DND-41 (cell line): ENCODE measurements at regions not wholly inside any gene's neighbourhood (a gene's known extent, or its start where the extent isn't known, plus 50 kb on each side); places are given as distances from the start of the nearest gene placed in this dataset.

Source experiments
- ATAC-seq: fragments of 200-7000 bp; cut with Tn5 transposase; 3 replicates; pipeline ENCODE4 v1.9.1; 2021; ENCODE audit warnings: low read depth; ENCODE audit not compliant: insufficient read depth
- DNase-seq: peaks from one replicate; pipeline ENCODE4 v3.0.0-alpha.2; 2020
- H2AFZ ChIP-seq: 2 replicates; pipeline ENCODE4 v1.6.0; 2012; ENCODE audit warnings: low read depth, low read length
- H3K27ac ChIP-seq: 2 replicates; pipeline ENCODE4 v1.5.1; 2012; ENCODE audit warnings: low read length, inconsistent platforms
- H3K27me3 ChIP-seq: fragments of 200-600 bp; sonication (generic); 2 replicates; pipeline ENCODE4 v1.6.0; 2012; ENCODE audit warnings: low read length, mild to moderate bottlenecking, inconsistent platforms; ENCODE audit not compliant: insufficient read depth, poor library complexity
- H3K36me3 ChIP-seq: 2 replicates; pipeline ENCODE4 v1.5.1; 2012; ENCODE audit warnings: low read length, inconsistent platforms; ENCODE audit not compliant: insufficient read depth
- H3K4me1 ChIP-seq: 2 replicates; pipeline ENCODE4 v1.5.1; 2012; ENCODE audit warnings: mild to moderate bottlenecking, low read length; ENCODE audit not compliant: insufficient read depth
- H3K4me2 ChIP-seq: 2 replicates; pipeline ENCODE4 v1.6.0; 2012; ENCODE audit warnings: mild to moderate bottlenecking, moderate library complexity, low read length, inconsistent platforms; ENCODE audit not compliant: insufficient read depth
- H3K4me3 ChIP-seq, 2 experiments: fragments of 200-600 bp in 1 of 2; shearing (Covaris generic) in 1 of 2; 2 replicates each; pipeline ENCODE4 v1.5.1; 2012 to 2016; ENCODE audit warnings: inconsistent platforms in 2 of 2, low read length in 2 of 2, mild to moderate bottlenecking in 2 of 2, low read depth in 1 of 2, moderate library complexity in 1 of 2
- H3K79me2 ChIP-seq: 2 replicates; pipeline ENCODE4 v1.6.0; 2012; ENCODE audit warnings: low read length, inconsistent platforms; ENCODE audit not compliant: insufficient read depth
- H3K9ac ChIP-seq: 2 replicates; pipeline ENCODE4 v1.6.0; 2012; ENCODE audit warnings: low read depth, mild to moderate bottlenecking, inconsistent platforms, low read length, moderate library complexity
- H3K9me3 ChIP-seq: 2 replicates; pipeline ENCODE4 v1.5.1; 2012; ENCODE audit warnings: low read length, moderate library complexity, mild to moderate bottlenecking, inconsistent platforms; ENCODE audit not compliant: insufficient read depth, severe bottlenecking
- H4K20me1 ChIP-seq: 2 replicates; pipeline ENCODE4 v1.6.0; 2012; ENCODE audit warnings: low read length; ENCODE audit not compliant: insufficient read depth
- CTCF ChIP-seq: IDR thresholded peaks from 2 replicates; pipeline ENCODE4 v1.5.1; 2012; ENCODE audit warnings: borderline replicate concordance, low read length, moderate library complexity, mild to moderate bottlenecking; ENCODE audit not compliant: poor library complexity, severe bottlenecking; ENCODE audit errors: extremely low read depth
- EZH2 ChIP-seq: IDR thresholded peaks from 3 replicates; pipeline ENCODE4 v1.6.1; 2012; ENCODE audit warnings: borderline replicate concordance, low read depth, mild to moderate bottlenecking, moderate library complexity, low read length, inconsistent platforms; ENCODE audit not compliant: severe bottlenecking

- no peak overlapping the region for H3K27ac ChIP-seq
- H3K4me2 ChIP-seq: no peak overlapping the region
- H3K36me3 ChIP-seq: no peaks in the 10 kb centered on the region
- H2AFZ ChIP-seq: no peak overlapping the region
- no peak overlapping the region for H3K9ac ChIP-seq
- ATAC-seq: no peak
- H3K79me2 ChIP-seq: no peaks in the 10 kb centered on the region
- H3K9me3 ChIP-seq: no peaks in the 10 kb centered on the region
- H3K4me1 ChIP-seq: no peaks in the 10 kb centered on the region
- H3K27me3 ChIP-seq: no peaks in the 10 kb centered on the region
- TF ChIP-seq CTCF (no peak), EZH2 (no peak)
- H4K20me1 ChIP-seq: no peaks in the 10 kb centered on the region
- DNase-seq: no peak
- no peak overlapping the region for H3K4me3 ChIP-seq
These were observed 518.5 kb downstream of the SOX5 start for GRCh38 chr12:23431006-23431405.

GRCh38 chr12:23433121-23433520, 516.3 kb downstream of the SOX5 start:
- Histone ChIP-seq H3K4me2 (no peak overlapping the region), H3K27ac (no peak overlapping the region), H3K79me2 (no peaks in the 10 kb centered on the region), H3K4me1 (no peaks in the 10 kb centered on the region), H3K27me3 (no peaks in the 10 kb centered on the region), H3K36me3 (no peaks in the 10 kb centered on the region), H2AFZ (no peak overlapping the region), H4K20me1 (no peaks in the 10 kb centered on the region), H3K9me3 (no peaks in the 10 kb centered on the region), H3K9ac (no peak overlapping the region), H3K4me3 (no peak overlapping the region)
- DNase-seq (no peak), ATAC-seq (no peak)
- TF ChIP-seq EZH2: no peak
- no peak for TF ChIP-seq CTCF

GRCh38 chr12:23434154-23434553, 515.3 kb downstream of the SOX5 start:
- H3K79me2 ChIP-seq: no peaks in the 10 kb centered on the region
- no peaks in the 10 kb centered on the region for H3K4me1 ChIP-seq
- H3K27me3 ChIP-seq: no peaks in the 10 kb centered on the region
- no peak overlapping the region for H2AFZ ChIP-seq
- H3K36me3 ChIP-seq: no peaks in the 10 kb centered on the region
- no peaks in the 10 kb centered on the region for H4K20me1 ChIP-seq
- H3K4me2 ChIP-seq: no peak overlapping the region
- TF ChIP-seq CTCF (no peak), EZH2 (no peak)
- H3K27ac ChIP-seq: no peak overlapping the region
- no peak overlapping the region for H3K4me3 ChIP-seq
- DNase-seq: no peak
- no peak for ATAC-seq
- no peaks in the 10 kb centered on the region for H3K9me3 ChIP-seq
- no peak overlapping the region for H3K9ac ChIP-seq

GRCh38 chr12:23446746-23447145, 502.7 kb downstream of the SOX5 start:
- H3K4me1 ChIP-seq: no peaks in the 10 kb centered on the region
- no peak overlapping the region for H3K4me2 ChIP-seq
- H2AFZ ChIP-seq: no peak overlapping the region
- no peak for DNase-seq
- H3K36me3 ChIP-seq: no peaks in the 10 kb centered on the region
- no peaks in the 10 kb centered on the region for H3K79me2 ChIP-seq
- no peaks in the 10 kb centered on the region for H3K27me3 ChIP-seq
- no peak for ATAC-seq
- no peak for TF ChIP-seq CTCF
- TF ChIP-seq EZH2: no peak
- no peak overlapping the region for H3K4me3 ChIP-seq
- no peaks in the 10 kb centered on the region for H3K9me3 ChIP-seq
- H3K27ac ChIP-seq: no peak overlapping the region
- no peaks in the 10 kb centered on the region for H4K20me1 ChIP-seq
- no peak overlapping the region for H3K9ac ChIP-seq
